Astrocyte (in vitro differentiated cells and primary cell): ENCODE measurements at regions not wholly inside any gene's neighbourhood (a gene's known extent, or its start where the extent isn't known, plus 50 kb on each side); places are given as distances from the start of the nearest gene placed in this dataset.

Experiments used
- EZH2 ChIP-seq: IDR thresholded peaks from 2 replicates; pipeline ENCODE4 v1.6.1; 2012; ENCODE audit warnings: mild to moderate bottlenecking, low read length, inconsistent platforms; ENCODE audit not compliant: insufficient read depth
- TF ChIP-seq, protein P1 (sequence below): IDR thresholded peaks from 2 replicates; pipeline ENCODE4 v1.5.1; 2011; ENCODE audit warnings: low read depth, mild to moderate bottlenecking, inconsistent platforms, low read length, moderate library complexity; ENCODE audit not compliant: insufficient read depth

DNA sequence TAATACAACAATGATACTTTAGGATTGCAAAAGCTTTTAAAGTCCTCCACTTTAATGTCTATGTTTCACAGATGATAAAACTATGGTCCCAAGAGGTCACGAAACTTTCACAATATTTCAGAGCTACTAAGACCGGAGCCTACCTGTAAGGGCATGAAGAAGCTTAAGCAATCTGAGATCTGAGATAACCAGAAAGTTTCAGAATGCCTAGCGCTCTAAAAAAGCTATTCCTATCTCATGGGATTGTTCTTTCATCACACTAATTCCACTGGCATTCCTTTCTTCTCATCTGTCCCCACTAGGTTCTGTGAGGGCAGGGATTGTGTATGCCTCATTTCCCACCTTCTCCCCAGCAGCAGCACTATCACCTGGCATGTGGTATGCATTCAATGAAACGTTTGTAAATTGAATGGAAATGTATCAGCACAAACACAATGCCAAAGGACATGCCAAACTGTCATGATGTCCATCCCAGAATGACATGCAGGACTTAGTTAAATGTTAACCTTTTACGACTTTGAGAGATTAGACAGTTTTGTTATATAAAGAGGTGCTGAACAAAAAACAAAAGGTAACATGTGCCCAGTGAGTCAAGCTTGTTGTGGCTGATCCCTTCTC, 104.7 kb upstream of the NR2F2 start:
- TF ChIP-seq, protein P1, sequence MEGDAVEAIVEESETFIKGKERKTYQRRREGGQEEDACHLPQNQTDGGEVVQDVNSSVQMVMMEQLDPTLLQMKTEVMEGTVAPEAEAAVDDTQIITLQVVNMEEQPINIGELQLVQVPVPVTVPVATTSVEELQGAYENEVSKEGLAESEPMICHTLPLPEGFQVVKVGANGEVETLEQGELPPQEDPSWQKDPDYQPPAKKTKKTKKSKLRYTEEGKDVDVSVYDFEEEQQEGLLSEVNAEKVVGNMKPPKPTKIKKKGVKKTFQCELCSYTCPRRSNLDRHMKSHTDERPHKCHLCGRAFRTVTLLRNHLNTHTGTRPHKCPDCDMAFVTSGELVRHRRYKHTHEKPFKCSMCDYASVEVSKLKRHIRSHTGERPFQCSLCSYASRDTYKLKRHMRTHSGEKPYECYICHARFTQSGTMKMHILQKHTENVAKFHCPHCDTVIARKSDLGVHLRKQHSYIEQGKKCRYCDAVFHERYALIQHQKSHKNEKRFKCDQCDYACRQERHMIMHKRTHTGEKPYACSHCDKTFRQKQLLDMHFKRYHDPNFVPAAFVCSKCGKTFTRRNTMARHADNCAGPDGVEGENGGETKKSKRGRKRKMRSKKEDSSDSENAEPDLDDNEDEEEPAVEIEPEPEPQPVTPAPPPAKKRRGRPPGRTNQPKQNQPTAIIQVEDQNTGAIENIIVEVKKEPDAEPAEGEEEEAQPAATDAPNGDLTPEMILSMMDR: no peak
- TF ChIP-seq EZH2: no peak
